ENCODE measurements at regions not wholly inside any gene's neighbourhood (a gene's known extent, or its start where the extent isn't known, plus 50 kb on each side); places are given as distances from the start of the nearest gene placed in this dataset.

- Mint-ChIP-seq H3K4me3 (no peak overlapping the region), H3K27ac (no peak overlapping the region), H3K4me1 (ENCODE audit: low read depth) (no peaks in the 10 kb centered on the region), H3K9me3 (ENCODE audit: insufficient read depth) (no peaks in the 10 kb centered on the region), H3K27me3 (ENCODE audit: low read depth) (peaks cover 12% of the 10 kb centered on the region), H3K36me3 (ENCODE audit: low read depth) (no peaks in the 10 kb centered on the region)
- DNase-seq = no peak
- no peak for ATAC-seq
- CTCF ChIA-PET = no interaction called here
- POLR2A ChIA-PET = no interaction called here
These were observed 206.9 kb upstream of the ADRA1D start for GRCh38 chr20:4455996-4456395.

GRCh38 chr20:4455301-4455701 is 206.2 kb upstream of the ADRA1D start:
- ChIA-PET POLR2A (no interaction called here), CTCF (no interaction called here)
- no peaks in the 10 kb centered on the region for H3K36me3 Mint-ChIP-seq (ENCODE audit: low read depth)
- no peak for ATAC-seq
- no peak for DNase-seq
- H3K9me3 Mint-ChIP-seq (ENCODE audit: insufficient read depth) = no peaks in the 10 kb centered on the region
- H3K4me1 Mint-ChIP-seq (ENCODE audit: low read depth) = no peaks in the 10 kb centered on the region
- H3K27me3 Mint-ChIP-seq (ENCODE audit: low read depth) = peaks cover 12% of the 10 kb centered on the region
- H3K27ac Mint-ChIP-seq = no peak overlapping the region
- H3K4me3 Mint-ChIP-seq = no peak overlapping the region

- ChIA-PET CTCF (no interaction called here), POLR2A (no interaction called here)
- no peak for DNase-seq
These were observed 205.0 kb upstream of the ADRA1D start for GRCh38 chr20:4454111-4454510.

GRCh38 chr20:4453359-4453758 is 204.3 kb upstream of the ADRA1D start:
- Mint-ChIP-seq H3K36me3 (ENCODE audit: low read depth) (no peaks in the 10 kb centered on the region), H3K27me3 (ENCODE audit: low read depth) (peaks cover 11% of the 10 kb centered on the region), H3K27ac (no peak overlapping the region), H3K4me3 (no peak overlapping the region), H3K9me3 (ENCODE audit: insufficient read depth) (no peaks in the 10 kb centered on the region), H3K4me1 (ENCODE audit: low read depth) (no peaks in the 10 kb centered on the region)
- ATAC-seq (no peak), DNase-seq (no peak)
- CTCF ChIA-PET = no interaction called here
- POLR2A ChIA-PET = no interaction called here

More at GRCh38 chr20:4454111-4454510, 205.0 kb upstream of the ADRA1D start:
- H3K36me3 Mint-ChIP-seq (ENCODE audit: low read depth) = no peaks in the 10 kb centered on the region
- no peaks in the 10 kb centered on the region for H3K4me1 Mint-ChIP-seq (ENCODE audit: low read depth)
- ATAC-seq = no peak
- no peak overlapping the region for H3K4me3 Mint-ChIP-seq
- no peak overlapping the region for H3K27ac Mint-ChIP-seq
- H3K9me3 Mint-ChIP-seq (ENCODE audit: insufficient read depth) = no peaks in the 10 kb centered on the region
- H3K27me3 Mint-ChIP-seq (ENCODE audit: low read depth) = peaks cover 11% of the 10 kb centered on the region

GRCh38 chr20:4451487-4452081 is 202.5 kb upstream of the ADRA1D start:
- Mint-ChIP-seq H3K4me1 (ENCODE audit: low read depth) (no peaks in the 10 kb centered on the region), H3K36me3 (ENCODE audit: low read depth) (no peaks in the 10 kb centered on the region), H3K4me3 (no peak overlapping the region), H3K27me3 (ENCODE audit: low read depth) (peaks cover 11% of the 10 kb centered on the region), H3K9me3 (ENCODE audit: insufficient read depth) (no peaks in the 10 kb centered on the region), H3K27ac (no peak overlapping the region)
- CTCF ChIA-PET = no interaction called here
- DNase-seq = no peak
- POLR2A ChIA-PET = no interaction called here
- ATAC-seq = no peak

GRCh38 chr20:4449957-4450715 is 201.0 kb upstream of the ADRA1D start:
- no peaks in the 10 kb centered on the region for H3K4me1 Mint-ChIP-seq (ENCODE audit: low read depth)
- peaks cover 13% of the 10 kb centered on the region for H3K27me3 Mint-ChIP-seq (ENCODE audit: low read depth)
- ATAC-seq (no peak), DNase-seq (no peak)
- CTCF ChIA-PET = no interaction called here
- no peaks in the 10 kb centered on the region for H3K36me3 Mint-ChIP-seq (ENCODE audit: low read depth)
- H3K9me3 Mint-ChIP-seq (ENCODE audit: insufficient read depth) = no peaks in the 10 kb centered on the region
- POLR2A ChIA-PET = no interaction called here
- H3K27ac Mint-ChIP-seq = no peak overlapping the region
- no peak overlapping the region for H3K4me3 Mint-ChIP-seq

GRCh38 chr20:4445784-4446183 is 196.7 kb upstream of the ADRA1D start:
- no peak overlapping the region for H3K4me3 Mint-ChIP-seq
- no peaks in the 10 kb centered on the region for H3K36me3 Mint-ChIP-seq (ENCODE audit: low read depth)
- CTCF ChIA-PET = no interaction called here

GRCh38 chr20:4445331-4445730 is 196.2 kb upstream of the ADRA1D start:
- Mint-ChIP-seq H3K27ac (no peak overlapping the region), H3K4me3 (no peak overlapping the region), H3K4me1 (ENCODE audit: low read depth) (no peaks in the 10 kb centered on the region), H3K27me3 (ENCODE audit: low read depth) (peaks cover 10% of the 10 kb centered on the region), H3K9me3 (ENCODE audit: insufficient read depth) (no peaks in the 10 kb centered on the region), H3K36me3 (ENCODE audit: low read depth) (no peaks in the 10 kb centered on the region)
- CTCF ChIA-PET = no interaction called here
- no peak for DNase-seq
- no peak for ATAC-seq
- POLR2A ChIA-PET = no interaction called here

More at GRCh38 chr20:4445784-4446183, 196.7 kb upstream of the ADRA1D start:
- Mint-ChIP-seq H3K4me1 (ENCODE audit: low read depth) (no peaks in the 10 kb centered on the region), H3K27ac (no peak overlapping the region), H3K9me3 (ENCODE audit: insufficient read depth) (no peaks in the 10 kb centered on the region), H3K27me3 (ENCODE audit: low read depth) (peaks cover 10% of the 10 kb centered on the region)
- POLR2A ChIA-PET = no interaction called here
- DNase-seq (no peak), ATAC-seq (no peak)

GRCh38 chr20:4444404-4444803 is 195.3 kb upstream of the ADRA1D start:
- H3K36me3 Mint-ChIP-seq (ENCODE audit: low read depth) = no peaks in the 10 kb centered on the region
- H3K27ac Mint-ChIP-seq = no peak overlapping the region
- ChIA-PET POLR2A (no interaction called here), CTCF (no interaction called here)
- peaks cover 9% of the 10 kb centered on the region for H3K27me3 Mint-ChIP-seq (ENCODE audit: low read depth)
- DNase-seq (no peak), ATAC-seq (no peak)
- H3K4me1 Mint-ChIP-seq (ENCODE audit: low read depth) = no peaks in the 10 kb centered on the region
- H3K9me3 Mint-ChIP-seq (ENCODE audit: insufficient read depth) = no peaks in the 10 kb centered on the region
- H3K4me3 Mint-ChIP-seq = no peak overlapping the region

GRCh38 chr20:4443016-4443415 is 193.9 kb upstream of the ADRA1D start:
- CTCF ChIA-PET = no interaction called here
- DNase-seq (no peak), ATAC-seq (no peak)
- POLR2A ChIA-PET = no interaction called here
- no peaks in the 10 kb centered on the region for H3K4me1 Mint-ChIP-seq (ENCODE audit: low read depth)
- H3K9me3 Mint-ChIP-seq (ENCODE audit: insufficient read depth) = no peaks in the 10 kb centered on the region
- no peaks in the 10 kb centered on the region for H3K36me3 Mint-ChIP-seq (ENCODE audit: low read depth)
- H3K4me3 Mint-ChIP-seq = no peak overlapping the region
- H3K27ac Mint-ChIP-seq = no peak overlapping the region
- peaks cover 7% of the 10 kb centered on the region for H3K27me3 Mint-ChIP-seq (ENCODE audit: low read depth)

GRCh38 chr20:4441871-4442270 is 192.8 kb upstream of the ADRA1D start:
- Mint-ChIP-seq H3K4me3 (no peak overlapping the region), H3K27ac (no peak overlapping the region), H3K27me3 (ENCODE audit: low read depth) (peaks cover 8% of the 10 kb centered on the region), H3K4me1 (ENCODE audit: low read depth) (no peaks in the 10 kb centered on the region), H3K9me3 (ENCODE audit: insufficient read depth) (no peaks in the 10 kb centered on the region), H3K36me3 (ENCODE audit: low read depth) (no peaks in the 10 kb centered on the region)
- ChIA-PET CTCF (no interaction called here), POLR2A (no interaction called here)
- ATAC-seq (no peak), DNase-seq (no peak)

GRCh38 chr20:4441191-4441590 is 192.1 kb upstream of the ADRA1D start:
- no peaks in the 10 kb centered on the region for H3K4me1 Mint-ChIP-seq (ENCODE audit: low read depth)
- no peaks in the 10 kb centered on the region for H3K36me3 Mint-ChIP-seq (ENCODE audit: low read depth)
- ATAC-seq = no peak
- ChIA-PET CTCF (no interaction called here), POLR2A (no interaction called here)
- H3K9me3 Mint-ChIP-seq (ENCODE audit: insufficient read depth) = no peaks in the 10 kb centered on the region
- no peak overlapping the region for H3K4me3 Mint-ChIP-seq
- H3K27me3 Mint-ChIP-seq (ENCODE audit: low read depth) = peaks cover 7% of the 10 kb centered on the region
- no peak for DNase-seq
- H3K27ac Mint-ChIP-seq = no peak overlapping the region

- Mint-ChIP-seq H3K27ac (no peak overlapping the region), H3K27me3 (ENCODE audit: low read depth) (peaks cover 6% of the 10 kb centered on the region), H3K4me1 (ENCODE audit: low read depth) (no peaks in the 10 kb centered on the region), H3K4me3 (no peak overlapping the region), H3K9me3 (ENCODE audit: insufficient read depth) (no peaks in the 10 kb centered on the region), H3K36me3 (ENCODE audit: low read depth) (no peaks in the 10 kb centered on the region)
- ChIA-PET POLR2A (interaction anchor here (0.6 kb wide), 1 partner anchor 103 kb away, joined by 3 read pairs; no protein-coding TSS in a partner anchor), CTCF (no interaction called here)
- DNase-seq (no peak), ATAC-seq (no peak)
These were observed 190.4 kb upstream of the ADRA1D start for GRCh38 chr20:4439461-4439860.

Data from activated CD8-positive, alpha-beta T cell treated with anti-CD3 and anti-CD28 coated beads, Interleukin-2, amount 10 ng/mL, durations not matched to agents 7 days and 5 days (primary cell).